ENCODE measurements at regions not wholly inside any gene's neighbourhood (a gene's known extent, or its start where the extent isn't known, plus 50 kb on each side); places are given as distances from the start of the nearest gene placed in this dataset.

DNA sequence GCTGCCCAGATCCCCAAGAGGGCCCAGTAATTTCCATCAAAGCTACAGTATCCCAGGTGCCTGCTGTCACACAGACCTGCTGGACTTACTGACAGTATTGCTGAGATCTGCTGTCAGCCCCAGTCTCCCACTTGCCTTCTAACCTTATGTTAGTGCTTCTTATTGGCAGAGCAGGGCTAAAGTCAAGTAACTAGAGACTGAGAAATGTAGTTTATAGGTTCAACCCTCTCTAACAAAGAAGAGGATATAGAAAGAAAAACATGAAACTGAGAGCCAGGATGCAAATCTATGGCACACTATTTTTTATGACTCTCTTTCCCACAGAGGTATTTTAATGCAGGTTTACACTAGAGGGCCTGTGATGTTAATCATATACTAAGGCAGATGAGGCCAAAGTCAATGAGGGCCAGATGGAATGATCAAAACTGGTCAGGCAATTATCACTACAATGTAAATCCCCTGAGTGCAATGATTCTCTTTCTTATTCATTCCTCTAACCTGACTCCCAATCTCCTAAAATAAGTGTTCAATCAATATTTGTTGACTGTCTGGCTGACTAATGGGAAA is 781.9 kb downstream of the VRK1 start:
- Mint-ChIP-seq H3K4me3 (no peak overlapping the region), H3K9me3 (no peaks in the 10 kb centered on the region), H3K27ac (no peak overlapping the region), H3K36me3 (ENCODE audit: insufficient read depth) (peaks cover 3% of the 10 kb centered on the region), H3K4me1 (ENCODE audit: low read depth in 2 of 2) (peaks cover 1 to 3% of the 10 kb centered on the region in 2 donors), H3K27me3 (no peaks in the 10 kb centered on the region)
- ATAC-seq (replicated peaks) (no peak), DNase-seq (no peak)

DNA sequence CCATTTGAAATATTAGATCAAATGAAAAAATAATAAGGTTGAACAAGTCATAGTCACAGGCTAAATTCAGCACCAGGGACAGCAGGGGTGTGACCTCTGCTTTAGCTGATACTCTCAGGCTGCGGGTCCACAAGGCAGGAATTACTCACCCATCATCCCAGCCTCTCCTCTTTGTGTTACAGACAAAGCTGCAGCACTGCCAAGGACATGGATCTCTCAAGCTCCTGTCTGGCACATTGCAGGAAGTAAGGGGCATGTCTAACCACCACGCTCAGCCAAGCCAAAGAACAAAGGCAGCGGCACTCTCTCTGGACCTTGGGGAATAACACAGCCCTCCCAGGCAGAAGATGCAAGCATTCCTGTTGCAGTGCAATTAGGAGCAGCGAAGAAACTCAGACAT is 783.8 kb downstream of the VRK1 start:
- no peak for DNase-seq
- Mint-ChIP-seq H3K36me3 (ENCODE audit: insufficient read depth) (peaks cover 3% of the 10 kb centered on the region), H3K4me1 (ENCODE audit: low read depth in 2 of 2) (peaks cover 1 to 10% of the 10 kb centered on the region in 2 donors), H3K9me3 (peaks cover 0 to 3% of the 10 kb centered on the region in 2 donors), H3K27ac (no peak overlapping the region), H3K27me3 (no peaks in the 10 kb centered on the region), H3K4me3 (no peak overlapping the region)
- no peak for ATAC-seq (replicated peaks)

DNA sequence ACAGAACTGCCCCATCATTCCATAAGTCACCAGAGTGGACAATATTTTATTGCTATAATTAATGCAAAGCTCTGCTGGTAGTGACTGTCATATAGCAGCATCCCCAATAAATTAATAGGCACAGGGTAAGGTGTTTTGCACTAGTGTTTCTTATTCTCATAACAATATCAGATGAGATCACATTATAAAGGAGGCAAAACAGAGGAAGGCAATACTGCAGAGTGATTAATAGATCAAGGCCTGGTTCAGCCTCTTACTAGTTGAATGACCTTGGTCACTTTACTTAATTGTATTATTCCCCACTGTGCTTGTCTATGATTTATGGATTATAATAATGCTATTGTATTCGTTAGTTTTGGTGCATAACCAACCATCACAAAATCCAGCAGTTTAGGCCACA is 784.8 kb downstream of the VRK1 start:
- Mint-ChIP-seq H3K4me1 (ENCODE audit: low read depth in 2 of 2) (peaks cover 1 to 10% of the 10 kb centered on the region in 2 donors), H3K36me3 (ENCODE audit: insufficient read depth) (peaks cover 2% of the 10 kb centered on the region), H3K27ac (no peak overlapping the region), H3K9me3 (peaks cover 0 to 3% of the 10 kb centered on the region in 2 donors), H3K27me3 (no peaks in the 10 kb centered on the region), H3K4me3 (no peak overlapping the region)
- DNase-seq (no peak), ATAC-seq (replicated peaks) (no peak)

DNA sequence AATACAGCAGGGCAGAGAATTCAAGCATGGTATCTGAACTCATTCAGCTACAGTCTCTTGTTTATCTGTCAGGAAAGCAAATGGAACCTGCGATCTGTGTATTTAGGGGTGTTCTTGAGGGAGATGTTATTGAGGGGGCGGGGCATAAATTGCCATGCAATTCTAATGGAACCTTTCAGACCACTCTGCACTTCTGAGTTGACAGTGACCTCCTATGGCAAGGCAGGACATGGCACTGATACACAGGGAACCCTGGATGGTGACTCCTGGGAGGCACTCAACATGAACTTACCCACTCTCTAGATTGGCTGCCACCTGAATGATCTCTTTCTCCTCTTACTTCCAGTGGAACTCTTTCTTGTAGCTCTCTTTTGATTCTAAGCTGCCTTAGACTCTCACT is 787.3 kb downstream of the VRK1 start:
- no peaks in the 10 kb centered on the region for H3K27me3 Mint-ChIP-seq
- H3K27ac Mint-ChIP-seq: no peak overlapping the region
- H3K36me3 Mint-ChIP-seq (ENCODE audit: insufficient read depth): no peaks in the 10 kb centered on the region
- DNase-seq: no peak
- H3K4me3 Mint-ChIP-seq: no peak overlapping the region
- H3K9me3 Mint-ChIP-seq: peaks cover 0 to 3% of the 10 kb centered on the region in 2 donors
- H3K4me1 Mint-ChIP-seq (ENCODE audit: low read depth in 2 of 2): peaks cover 14 to 24% of the 10 kb centered on the region in 2 donors
- no peak for ATAC-seq (replicated peaks)

DNA sequence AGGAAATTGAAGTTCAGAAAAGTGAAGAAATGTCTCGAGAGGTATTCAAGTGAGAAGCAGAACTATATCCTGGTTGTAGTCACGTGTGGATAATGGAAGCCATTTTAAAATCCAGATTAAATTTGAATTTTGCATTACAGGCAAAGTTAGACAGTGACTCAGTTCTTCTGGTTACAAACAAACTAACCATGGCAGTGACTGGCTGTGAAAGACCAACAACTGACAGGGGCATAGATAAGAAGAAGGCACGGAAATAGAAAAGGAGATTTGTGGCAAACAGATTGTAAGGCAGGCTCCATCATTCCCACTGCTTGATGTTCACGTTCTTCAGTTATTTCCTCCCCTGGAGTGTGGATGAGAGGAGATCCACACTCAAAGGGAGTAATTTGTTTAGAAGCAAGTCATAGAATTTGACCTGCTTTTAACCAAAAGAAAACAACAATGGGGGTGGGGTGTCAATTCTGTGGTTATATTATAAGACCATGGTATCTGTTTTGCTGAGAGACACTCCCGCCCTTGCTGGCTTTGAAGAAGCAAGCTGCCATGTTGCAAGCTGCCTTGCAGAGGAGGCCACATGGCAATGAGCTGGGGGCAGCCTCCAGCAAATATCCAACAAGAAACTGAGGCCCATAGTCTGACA is 795.3 kb downstream of the VRK1 start:
- Mint-ChIP-seq H3K27me3 (no peaks in the 10 kb centered on the region), H3K27ac (peak overlapping the region; percentile 93 to 96), H3K4me3 (peak overlapping the region; percentile 52 to 54), H3K36me3 (ENCODE audit: insufficient read depth) (no peaks in the 10 kb centered on the region), H3K9me3 (peaks cover 9 to 23% of the 10 kb centered on the region in 2 donors), H3K4me1 (ENCODE audit: low read depth in 2 of 2) (peaks cover 55 to 61% of the 10 kb centered on the region in 2 donors)
- peak; percentile 19 to 45 (median 40) for DNase-seq
- peak; percentile 84 for ATAC-seq (replicated peaks)

DNA sequence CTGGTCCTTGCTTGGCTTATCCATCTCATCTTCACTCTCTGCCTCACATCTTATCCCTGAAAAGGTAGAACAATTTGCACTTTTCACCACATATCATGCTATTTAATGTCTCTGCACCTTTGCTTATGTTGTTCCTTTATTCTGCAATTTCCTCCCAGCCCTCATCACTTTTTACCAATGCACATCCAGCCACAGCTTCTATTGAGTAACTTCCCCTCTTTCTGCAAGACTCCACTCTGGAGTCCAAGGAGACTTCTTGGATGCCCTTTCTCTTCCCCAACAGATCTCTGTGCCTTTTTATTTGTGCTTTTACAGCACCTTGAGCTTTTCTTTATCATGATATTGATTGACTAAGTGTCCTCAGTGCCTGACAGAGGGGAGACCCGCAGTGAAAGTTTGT is 797.1 kb downstream of the VRK1 start:
- peaks cover 43 to 50% of the 10 kb centered on the region in 2 donors for H3K4me1 Mint-ChIP-seq (ENCODE audit: low read depth in 2 of 2)
- H3K27ac Mint-ChIP-seq: peak overlapping the region; percentile 69 to 93
- peaks cover 9 to 23% of the 10 kb centered on the region in 2 donors for H3K9me3 Mint-ChIP-seq
- no peak for ATAC-seq (replicated peaks)
- no peak for DNase-seq
- no peaks in the 10 kb centered on the region for H3K27me3 Mint-ChIP-seq
- H3K4me3 Mint-ChIP-seq: peak overlapping the region; percentile 56 to 66
- no peaks in the 10 kb centered on the region for H3K36me3 Mint-ChIP-seq (ENCODE audit: insufficient read depth)

DNA sequence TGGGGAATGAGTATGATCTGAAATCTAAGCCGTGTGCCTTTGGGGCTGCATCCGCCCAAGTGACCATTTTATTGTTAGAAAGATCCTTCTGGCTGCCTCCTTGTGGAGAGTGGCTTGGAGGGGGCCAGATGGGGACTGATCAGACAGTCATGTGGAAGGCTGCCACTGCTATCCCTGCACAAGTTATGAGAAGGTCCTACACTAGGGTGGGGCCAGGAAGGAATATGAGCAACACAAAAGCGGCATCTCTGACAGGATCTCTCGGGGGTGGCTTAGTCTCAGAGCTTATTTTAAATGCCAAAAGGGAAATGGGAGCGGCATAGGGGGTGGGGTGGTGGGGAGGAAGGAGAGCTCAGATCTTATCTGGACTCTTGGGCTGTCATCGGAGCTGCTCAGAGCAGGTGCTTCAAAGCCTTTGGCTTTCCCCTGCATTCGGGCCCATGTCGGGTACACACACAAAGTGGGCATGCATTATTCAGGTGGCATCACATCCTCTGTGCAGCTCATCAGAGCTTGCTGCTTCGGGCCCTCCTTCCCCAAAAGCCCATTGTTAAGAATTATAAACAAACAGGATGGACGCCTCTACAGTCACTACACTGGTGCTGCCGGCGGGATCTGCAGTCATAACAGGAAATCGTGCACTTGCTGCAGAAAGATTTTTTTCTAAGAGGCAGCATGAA is 805.4 kb downstream of the VRK1 start:
- Mint-ChIP-seq H3K4me1 (ENCODE audit: low read depth in 2 of 2) (peaks cover 20 to 27% of the 10 kb centered on the region in 2 donors), H3K27ac (no peak overlapping the region), H3K4me3 (no peak overlapping the region), H3K9me3 (peaks cover 2 to 15% of the 10 kb centered on the region in 2 donors), H3K27me3 (no peaks in the 10 kb centered on the region), H3K36me3 (ENCODE audit: insufficient read depth) (no peaks in the 10 kb centered on the region)
- DNase-seq (peak; percentile 69 to 71 (median 69)), ATAC-seq (replicated peaks) (peak; percentile 88)

DNA sequence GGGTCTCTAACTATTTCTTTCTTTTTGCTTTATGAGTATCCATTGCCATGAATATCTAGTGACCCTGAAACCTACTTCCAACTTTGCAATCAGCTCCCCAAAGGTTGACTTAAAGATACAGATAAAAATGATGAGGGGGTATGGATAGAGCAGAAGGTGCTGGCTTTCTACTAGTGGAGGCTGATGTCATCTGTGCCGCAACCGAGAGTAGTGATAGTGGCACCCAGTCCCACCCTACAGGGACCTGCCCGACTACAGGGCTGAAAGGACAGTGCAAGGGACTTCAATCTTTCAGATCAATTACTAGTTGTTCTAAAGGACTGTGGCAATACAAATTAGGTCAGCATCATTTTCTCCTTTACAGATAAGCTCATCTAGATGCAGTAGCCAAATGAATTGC is 806.0 kb downstream of the VRK1 start:
- ATAC-seq (replicated peaks): peak; percentile 71
- peak; percentile 32 to 42 (median 39) for DNase-seq
- H3K27me3 Mint-ChIP-seq: no peaks in the 10 kb centered on the region

DNA sequence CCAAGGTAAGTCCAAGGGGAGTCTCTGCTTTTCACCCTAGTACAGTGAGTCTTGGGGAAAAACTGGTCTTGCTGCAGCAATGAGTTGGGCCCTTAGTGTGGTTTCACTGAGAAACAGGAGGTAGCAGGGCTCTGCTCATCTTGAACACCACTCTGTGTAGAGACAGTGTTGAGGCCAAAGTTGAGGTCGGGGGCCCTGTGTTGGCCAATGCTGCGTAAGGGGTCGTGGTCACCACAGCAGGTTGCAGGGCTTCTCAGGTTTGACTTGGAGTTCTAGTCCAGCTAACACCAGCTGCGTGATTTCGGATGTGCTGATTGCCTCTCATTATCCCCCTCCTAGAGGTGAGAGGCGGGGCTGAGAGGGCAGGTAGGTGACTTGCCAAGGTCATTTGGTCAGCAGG is 807.5 kb downstream of the VRK1 start:
- ATAC-seq (replicated peaks): no peak

More for the DNA sequence above, 806.0 kb downstream of the VRK1 start:
- H3K27ac Mint-ChIP-seq: no peak overlapping the region
- H3K36me3 Mint-ChIP-seq (ENCODE audit: insufficient read depth): no peaks in the 10 kb centered on the region
- peaks cover 2 to 15% of the 10 kb centered on the region in 2 donors for H3K9me3 Mint-ChIP-seq
- H3K4me3 Mint-ChIP-seq: no peak overlapping the region
- peaks cover 21 to 27% of the 10 kb centered on the region in 2 donors for H3K4me1 Mint-ChIP-seq (ENCODE audit: low read depth in 2 of 2)

DNA sequence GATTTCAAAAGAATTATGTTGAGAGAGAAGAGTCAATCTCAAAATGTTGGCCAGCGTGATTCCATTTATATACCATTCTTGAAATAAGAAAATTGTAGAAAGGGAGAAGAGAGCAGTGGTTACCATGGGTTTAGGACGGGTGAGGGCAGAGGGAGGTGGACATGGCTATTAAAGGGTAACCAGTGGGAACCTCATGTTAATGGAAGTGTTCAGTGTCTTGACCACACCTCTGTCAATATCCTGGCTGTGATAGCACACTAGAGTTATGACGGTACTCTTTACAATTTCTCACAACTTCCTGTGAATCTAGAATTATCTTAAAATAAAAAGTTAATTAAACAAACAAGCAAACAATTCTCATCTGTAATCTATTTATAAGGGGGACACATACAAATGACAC is 821.2 kb downstream of the VRK1 start:
- Mint-ChIP-seq H3K27me3 (no peaks in the 10 kb centered on the region), H3K4me3 (peak overlapping the region; percentile 71 to 85), H3K9me3 (peaks cover 6 to 10% of the 10 kb centered on the region in 2 donors), H3K27ac (peak overlapping the region; percentile 73 to 99), H3K36me3 (ENCODE audit: insufficient read depth) (peaks cover 5% of the 10 kb centered on the region), H3K4me1 (ENCODE audit: low read depth in 2 of 2) (peaks cover 38 to 53% of the 10 kb centered on the region in 2 donors)
- DNase-seq (no peak), ATAC-seq (replicated peaks) (peak; percentile 43)

More for the DNA sequence above, 807.5 kb downstream of the VRK1 start:
- DNase-seq: no peak
- Mint-ChIP-seq H3K27me3 (no peaks in the 10 kb centered on the region), H3K4me1 (ENCODE audit: low read depth in 2 of 2) (peaks cover 21 to 27% of the 10 kb centered on the region in 2 donors), H3K9me3 (peaks cover 2 to 15% of the 10 kb centered on the region in 2 donors), H3K4me3 (no peak overlapping the region), H3K27ac (no peak overlapping the region), H3K36me3 (ENCODE audit: insufficient read depth) (no peaks in the 10 kb centered on the region)

DNA sequence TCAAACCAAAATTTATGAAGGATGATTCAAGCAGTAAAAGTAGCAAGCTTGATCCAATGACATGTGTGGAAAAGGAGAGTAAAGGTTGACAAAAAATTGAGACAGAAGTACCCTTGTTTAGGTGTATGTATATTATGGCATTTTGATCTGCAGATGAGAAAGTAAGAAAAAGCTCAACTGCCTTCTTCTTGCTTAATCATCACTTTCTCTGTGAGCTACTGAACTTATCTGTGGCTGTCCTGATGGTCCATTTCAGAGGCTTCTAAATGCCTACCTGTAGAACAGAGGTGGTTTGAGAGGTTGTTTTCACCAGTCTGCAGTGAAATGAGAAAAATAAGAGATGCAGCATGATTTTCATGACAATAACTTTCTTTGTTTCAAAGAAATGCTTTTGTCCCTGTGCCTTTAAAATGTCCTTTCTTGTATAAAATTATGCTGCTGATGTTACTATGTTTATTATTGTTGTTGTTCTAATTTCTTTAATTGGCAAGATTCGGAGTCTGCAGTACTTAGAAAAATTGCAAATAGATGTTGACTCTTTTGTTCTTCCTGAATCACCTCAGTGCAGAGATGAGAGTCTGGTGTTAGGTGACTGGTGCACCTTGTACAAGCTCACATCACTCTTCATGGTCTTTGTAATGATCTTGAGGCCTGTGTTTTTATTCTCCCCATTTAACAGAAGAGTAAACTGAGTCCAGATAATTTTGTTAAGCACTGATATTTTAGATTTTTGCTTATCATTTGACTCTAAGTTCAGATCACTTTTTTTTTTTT is 821.9 kb downstream of the VRK1 start:
- H3K9me3 Mint-ChIP-seq: peaks cover 5% of the 10 kb centered on the region in 2 donors
- H3K4me1 Mint-ChIP-seq (ENCODE audit: low read depth in 2 of 2): peaks cover 38 to 53% of the 10 kb centered on the region in 2 donors
- peak overlapping the region; percentile 73 to 99 for H3K27ac Mint-ChIP-seq
- H3K36me3 Mint-ChIP-seq (ENCODE audit: insufficient read depth): peaks cover 5% of the 10 kb centered on the region
- H3K4me3 Mint-ChIP-seq: peak overlapping the region; percentile 71 to 85
- H3K27me3 Mint-ChIP-seq: no peaks in the 10 kb centered on the region
- no peak for ATAC-seq (replicated peaks)
- no peak for DNase-seq

DNA sequence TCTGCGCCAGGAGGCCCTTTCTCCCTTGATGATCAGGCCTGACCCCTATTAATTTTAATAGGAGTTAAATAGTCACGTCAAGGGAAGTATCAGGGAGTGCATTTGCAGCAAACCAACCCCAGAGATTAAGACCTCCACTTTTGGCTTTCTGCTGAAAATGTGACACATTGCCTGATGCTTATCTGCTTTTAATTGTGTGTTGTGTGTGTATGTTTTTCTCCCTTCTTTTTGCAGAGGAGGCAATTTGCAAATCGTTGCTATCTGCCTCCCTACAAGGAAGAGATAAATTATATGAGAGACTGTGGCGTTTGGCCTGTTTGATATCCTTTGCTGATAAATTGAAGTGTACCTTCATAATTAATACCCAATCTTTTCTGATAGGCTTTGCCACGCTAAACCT is 822.9 kb downstream of the VRK1 start:
- peak; percentile 20 for ATAC-seq (replicated peaks)
- no peak for DNase-seq
- H3K27ac Mint-ChIP-seq: peak overlapping the region; percentile 94 to 99
- H3K27me3 Mint-ChIP-seq: no peaks in the 10 kb centered on the region
- peaks cover 38 to 53% of the 10 kb centered on the region in 2 donors for H3K4me1 Mint-ChIP-seq (ENCODE audit: low read depth in 2 of 2)
- peak overlapping the region; percentile 71 to 85 for H3K4me3 Mint-ChIP-seq
- peaks cover 0 to 4% of the 10 kb centered on the region in 2 donors for H3K9me3 Mint-ChIP-seq
- peaks cover 5% of the 10 kb centered on the region for H3K36me3 Mint-ChIP-seq (ENCODE audit: insufficient read depth)

DNA sequence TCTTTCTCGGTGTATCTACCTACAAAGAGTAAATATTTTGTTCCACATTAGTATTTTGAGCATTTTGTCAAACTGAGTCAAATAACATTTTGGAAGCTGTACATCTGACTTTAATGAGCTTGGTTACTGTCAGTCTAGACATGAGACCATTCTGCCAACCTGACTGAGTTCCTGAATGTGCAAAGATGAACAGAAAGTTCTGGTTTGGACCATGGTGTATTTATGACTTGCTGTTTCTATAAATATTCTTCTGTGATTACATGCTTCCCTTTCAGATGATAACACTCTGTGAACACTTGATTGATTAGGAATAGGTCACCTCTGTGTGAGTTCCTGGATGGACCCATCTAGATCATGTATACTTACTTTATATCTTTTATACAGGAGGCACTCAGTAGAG is 827.8 kb downstream of the VRK1 start:
- ATAC-seq (replicated peaks) (no peak), DNase-seq (no peak)
- peaks cover 15 to 26% of the 10 kb centered on the region in 2 donors for H3K4me1 Mint-ChIP-seq (ENCODE audit: low read depth in 2 of 2)
- peaks cover 0 to 2% of the 10 kb centered on the region in 2 donors for H3K9me3 Mint-ChIP-seq
- H3K27me3 Mint-ChIP-seq: no peaks in the 10 kb centered on the region
- H3K27ac Mint-ChIP-seq: no peak overlapping the region
- H3K4me3 Mint-ChIP-seq: no peak overlapping the region
- H3K36me3 Mint-ChIP-seq (ENCODE audit: insufficient read depth): peaks cover 5% of the 10 kb centered on the region
